ENCODE measurements at regions not wholly inside any gene's neighbourhood (a gene's known extent, or its start where the extent isn't known, plus 50 kb on each side); places are given as distances from the start of the nearest gene placed in this dataset.

DNA sequence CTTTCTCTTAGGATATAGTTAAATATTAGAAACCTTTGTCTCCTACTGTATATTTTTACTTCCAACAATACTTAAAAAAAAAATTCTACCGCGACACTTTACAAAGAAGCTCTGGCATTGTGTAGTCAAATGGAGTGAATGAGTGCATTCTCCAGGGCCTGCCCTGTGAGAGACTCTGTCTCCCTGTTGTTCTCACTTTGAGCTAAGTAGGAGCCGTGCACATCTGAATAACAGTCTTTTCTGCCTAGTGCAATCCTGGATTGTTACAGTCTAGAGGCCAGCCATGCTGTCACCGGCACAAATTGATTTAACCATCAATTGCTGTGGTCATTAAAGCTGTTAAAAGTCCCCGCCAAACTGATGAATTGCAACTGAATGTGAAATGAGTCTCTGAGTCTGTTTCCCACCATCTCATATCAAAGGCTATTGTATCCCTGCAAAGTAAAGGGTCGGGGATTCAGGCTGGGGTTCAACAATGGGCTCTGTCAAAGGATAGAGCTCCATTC is 156.0 kb downstream of the RFPL4B start:
- H4K20me1 ChIP-seq (ENCODE audit: insufficient read depth) = no peaks in the 10 kb centered on the region
- H3K79me2 ChIP-seq (ENCODE audit: insufficient read depth) = no peaks in the 10 kb centered on the region
- H3K36me3 ChIP-seq (replicated peaks in 1 of 2; ENCODE audit: control insufficient read depth in 1 of 2, insufficient read depth in 2 of 2, low read length in 1 of 2) = no peaks in the 10 kb centered on the region
- H3K9ac ChIP-seq = no peak overlapping the region
- H3K4me3 ChIP-seq (ENCODE audit: low read depth in 2 of 2, low read length in 1 of 2) = no peak overlapping the region
- DNase-seq = no peak
- no peak overlapping the region for H2AFZ ChIP-seq (ENCODE audit: low read depth)
- TF ChIP-seq PBX3 (IDR thresholded peaks at IDR 0.05) = no peak
- no peak for TF ChIP-seq MAX (IDR thresholded peaks at IDR 0.05; ENCODE audit: low read depth)
- TF ChIP-seq TAF1 (IDR thresholded peaks at IDR 0.05; ENCODE audit: borderline replicate concordance, low read depth, low read length) = no peak
- no peak for TF ChIP-seq FOXJ3 (CRISPR knock-in tag; IDR thresholded peaks at IDR 0.05)
- no peak for TF ChIP-seq RXRA (IDR thresholded peaks at IDR 0.05; ENCODE audit: borderline replicate concordance, low read depth)
- TF ChIP-seq JUND (IDR thresholded peaks at IDR 0.05) = no peak
- TF ChIP-seq RCOR1 (IDR thresholded peaks at IDR 0.05; ENCODE audit: low read length) = no peak
- TF ChIP-seq MEF2A (IDR thresholded peaks at IDR 0.05; ENCODE audit: borderline replicate concordance, low read depth) = no peak
- no peak for TF ChIP-seq YY1 (IDR thresholded peaks at IDR 0.05; ENCODE audit: low read depth)
- TF ChIP-seq SIN3A (IDR thresholded peaks at IDR 0.05; ENCODE audit: borderline replicate concordance, low read depth, low read length) = no peak
- no peak for TF ChIP-seq CHD2 (IDR thresholded peaks at IDR 0.05; ENCODE audit: low read length, partially characterized antibody)
- TF ChIP-seq EZH2phosphoT487 (IDR thresholded peaks at IDR 0.05; ENCODE audit: borderline replicate concordance, low read depth) = no peak
- TF ChIP-seq, protein P1, sequence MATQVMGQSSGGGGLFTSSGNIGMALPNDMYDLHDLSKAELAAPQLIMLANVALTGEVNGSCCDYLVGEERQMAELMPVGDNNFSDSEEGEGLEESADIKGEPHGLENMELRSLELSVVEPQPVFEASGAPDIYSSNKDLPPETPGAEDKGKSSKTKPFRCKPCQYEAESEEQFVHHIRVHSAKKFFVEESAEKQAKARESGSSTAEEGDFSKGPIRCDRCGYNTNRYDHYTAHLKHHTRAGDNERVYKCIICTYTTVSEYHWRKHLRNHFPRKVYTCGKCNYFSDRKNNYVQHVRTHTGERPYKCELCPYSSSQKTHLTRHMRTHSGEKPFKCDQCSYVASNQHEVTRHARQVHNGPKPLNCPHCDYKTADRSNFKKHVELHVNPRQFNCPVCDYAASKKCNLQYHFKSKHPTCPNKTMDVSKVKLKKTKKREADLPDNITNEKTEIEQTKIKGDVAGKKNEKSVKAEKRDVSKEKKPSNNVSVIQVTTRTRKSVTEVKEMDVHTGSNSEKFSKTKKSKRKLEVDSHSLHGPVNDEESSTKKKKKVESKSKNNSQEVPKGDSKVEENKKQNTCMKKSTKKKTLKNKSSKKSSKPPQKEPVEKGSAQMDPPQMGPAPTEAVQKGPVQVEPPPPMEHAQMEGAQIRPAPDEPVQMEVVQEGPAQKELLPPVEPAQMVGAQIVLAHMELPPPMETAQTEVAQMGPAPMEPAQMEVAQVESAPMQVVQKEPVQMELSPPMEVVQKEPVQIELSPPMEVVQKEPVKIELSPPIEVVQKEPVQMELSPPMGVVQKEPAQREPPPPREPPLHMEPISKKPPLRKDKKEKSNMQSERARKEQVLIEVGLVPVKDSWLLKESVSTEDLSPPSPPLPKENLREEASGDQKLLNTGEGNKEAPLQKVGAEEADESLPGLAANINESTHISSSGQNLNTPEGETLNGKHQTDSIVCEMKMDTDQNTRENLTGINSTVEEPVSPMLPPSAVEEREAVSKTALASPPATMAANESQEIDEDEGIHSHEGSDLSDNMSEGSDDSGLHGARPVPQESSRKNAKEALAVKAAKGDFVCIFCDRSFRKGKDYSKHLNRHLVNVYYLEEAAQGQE (IDR thresholded peaks at IDR 0.05; ENCODE audit: low read depth, low read length) = no peak
- TF ChIP-seq, protein P2, sequence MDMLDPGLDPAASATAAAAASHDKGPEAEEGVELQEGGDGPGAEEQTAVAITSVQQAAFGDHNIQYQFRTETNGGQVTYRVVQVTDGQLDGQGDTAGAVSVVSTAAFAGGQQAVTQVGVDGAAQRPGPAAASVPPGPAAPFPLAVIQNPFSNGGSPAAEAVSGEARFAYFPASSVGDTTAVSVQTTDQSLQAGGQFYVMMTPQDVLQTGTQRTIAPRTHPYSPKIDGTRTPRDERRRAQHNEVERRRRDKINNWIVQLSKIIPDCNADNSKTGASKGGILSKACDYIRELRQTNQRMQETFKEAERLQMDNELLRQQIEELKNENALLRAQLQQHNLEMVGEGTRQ (IDR thresholded peaks at IDR 0.05; ENCODE audit: borderline replicate concordance, low read depth, low read length) = no peak
- TF ChIP-seq NFIC (IDR thresholded peaks at IDR 0.05; ENCODE audit: borderline replicate concordance) = no peak
- TF ChIP-seq GABPA (IDR thresholded peaks at IDR 0.05; ENCODE audit: low read depth) = no peak
- no peak for TF ChIP-seq MXI1 (IDR thresholded peaks at IDR 0.05; ENCODE audit: low read depth, low read length)
- no peaks in the 10 kb centered on the region for H3F3A ChIP-seq (replicated peaks; ENCODE audit: insufficient read depth)
- no peaks in the 10 kb centered on the region for H3K9me2 ChIP-seq
- no peaks in the 10 kb centered on the region for H3K9me3 ChIP-seq
- H3K4me1 ChIP-seq (ENCODE audit: control insufficient read depth in 1 of 2, insufficient read depth in 2 of 2, low read depth in 1 of 2, low read length in 1 of 2) = peaks cover 0 to 7% of the 10 kb centered on the region in 2 experiments; a peak in 3 of 4 replicates
- no peak overlapping the region for H3K27ac ChIP-seq (ENCODE audit: low read depth in 2 of 2, low read length in 1 of 2)
- ChIA-PET CTCF (interaction anchor here (0.6 to 1.2 kb wide), 10 partner anchors 8 to 1355 kb away, joined by 3 to 5 read pairs (median 3); no protein-coding TSS in a partner anchor), POLR2A (no interaction called here)
- no peak overlapping the region for H3K4me2 ChIP-seq
- H3K27me3 ChIP-seq (ENCODE audit: insufficient read depth) = no peaks in the 10 kb centered on the region
- WGBS (ENCODE audit: low lambda C conversion rate) = 82% methylated on average over 6 of the region's 6 CpGs

All from SK-N-SH (cell line).